ENCODE measurements at regions not wholly inside any gene's neighbourhood (a gene's known extent, or its start where the extent isn't known, plus 50 kb on each side); places are given as distances from the start of the nearest gene placed in this dataset.

GRCh38 chrX:46202733-46203514 lies 342.3 kb downstream of the ZNF674 start:
- Histone ChIP-seq H3K9me1 (ENCODE audit: control insufficient read depth, insufficient read depth, low read length) (no peaks in the 10 kb centered on the region), H3K9ac (ENCODE audit: insufficient read depth in 1 of 2, low read depth in 2 of 2, low read length in 2 of 2) (no peak overlapping the region), H3K9me3 (replicated peaks; ENCODE audit: control insufficient read depth, insufficient read depth, low read depth, low read length) (no peaks in the 10 kb centered on the region), H3K27ac (ENCODE audit: extremely low read depth, low read depth, low read length) (no peak overlapping the region), H3K4me2 (ENCODE audit: insufficient read depth, low read length) (no peak overlapping the region), H3K79me2 (ENCODE audit: control insufficient read depth, insufficient read depth, low read length) (no peaks in the 10 kb centered on the region), H3K27me3 (ENCODE audit: control insufficient read depth in 2 of 2, insufficient read depth in 2 of 2, low read length in 2 of 2) (no peaks in the 10 kb centered on the region; a peak in 1 of 5 replicates), H3K36me3 (ENCODE audit: control insufficient read depth, insufficient read depth, low read length) (no peaks in the 10 kb centered on the region), H3K4me3 (no peak overlapping the region), H2AFZ (ENCODE audit: low read depth, low read length) (no peak overlapping the region), H4K20me1 (replicated peaks; ENCODE audit: control insufficient read depth, insufficient read depth, low read length) (no peaks in the 10 kb centered on the region), H3K4me1 (replicated peaks in 1 of 2; ENCODE audit: control insufficient read depth in 2 of 2, insufficient read depth in 2 of 2, low read length in 2 of 2) (no peaks in the 10 kb centered on the region)
- in situ Hi-C loops (cut with MboI) (no loop called here), intact Hi-C loops (cut with micrococcal nuclease) (no loop called here)
- DNase-seq (ENCODE audit: extremely low read depth in 1 of 4, low spot score in 3 of 4) (no peak), FAIRE-seq (no peak), ATAC-seq (no peak)
- BruUV-seq (replicated peaks), result no TSS peak
- CTCF ChIA-PET (ENCODE audit: low intra/inter-chr PET ratio), result no interaction called here
- WGBS (ENCODE audit: insufficient coverage, low coverage, missing lambda C conversion rate), result 0% methylated on average over 7 of the region's 10 CpGs
- POLR2A ChIA-PET, result no interaction called here
- no peak for TF ChIP-seq MYNN (IDR thresholded peaks at IDR 0.05)
- no peak for TF ChIP-seq MYNN (CRISPR knock-in tag; IDR thresholded peaks at IDR 0.05)
- no peak for TF ChIP-seq ZNF717 (CRISPR knock-in tag; IDR thresholded peaks at IDR 0.05)
- TF ChIP-seq SFPQ (IDR thresholded peaks at IDR 0.05; ENCODE audit: low read depth, low read length), result no peak
- no peak for TF ChIP-seq MTF1 (CRISPR knock-in tag; IDR thresholded peaks at IDR 0.05; ENCODE audit: borderline replicate concordance)
- no peak for TF ChIP-seq KDM2B (CRISPR knock-in tag; IDR thresholded peaks at IDR 0.05)
- no peak for TF ChIP-seq KDM4B (IDR thresholded peaks at IDR 0.05; ENCODE audit: borderline replicate concordance in 2 of 2, low read depth in 1 of 2)
- no peak for TF ChIP-seq SNRNP70 (optimal IDR thresholded peaks at IDR 0.05; ENCODE audit: low read depth, low read length)
- no peak for TF ChIP-seq NKRF (IDR thresholded peaks at IDR 0.05; ENCODE audit: borderline replicate concordance)
- TF ChIP-seq ZNF184 (CRISPR knock-in tag; IDR thresholded peaks at IDR 0.05), result no peak
- TF ChIP-seq CGGBP1 (CRISPR knock-in tag; IDR thresholded peaks at IDR 0.05), result no peak
- TF ChIP-seq ZNF699 (CRISPR knock-in tag; IDR thresholded peaks at IDR 0.05; ENCODE audit: insufficient replicate concordance), result no peak
- no peak for TF ChIP-seq ZNF644 (tag; IDR thresholded peaks at IDR 0.05; ENCODE audit: low read depth)
- no peak for TF ChIP-seq RFX7 (CRISPR knock-in tag; IDR thresholded peaks at IDR 0.05)
- TF ChIP-seq CBX1 (IDR thresholded peaks at IDR 0.05; ENCODE audit: low read depth), result no peak
- TF ChIP-seq CLOCK (CRISPR knock-in tag; IDR thresholded peaks at IDR 0.05; ENCODE audit: borderline replicate concordance), result no peak
- no peak for TF ChIP-seq EP400 (IDR thresholded peaks at IDR 0.05)
